CD4-positive, alpha-beta T cell treated with Interleukin-15 for 4 hours (primary cell): ENCODE measurements at regions not wholly inside any gene's neighbourhood (a gene's known extent, or its start where the extent isn't known, plus 50 kb on each side); places are given as distances from the start of the nearest gene placed in this dataset.
"Not testable (repeated sequence)": the region's sequence is repeated elsewhere in the genome, so short reads cannot be mapped to it uniquely, and the experiment has no call there.

Source experiments
- DNase-seq: peaks from one replicate; pipeline ENCODE4 v3.0.0-alpha.2; 2020; ENCODE audit warnings: low spot score

GRCh38 chr10:117790621-117791020 is 248.1 kb downstream of the EMX2 start:
- no peak for DNase-seq

GRCh38 chr10:117792214-117792613 is 249.7 kb downstream of the EMX2 start:
- DNase-seq, result no peak

- DNase-seq, result no peak
Measured at GRCh38 chr10:117796130-117796745, 250.5 kb downstream of the RAB11FIP2 start.

GRCh38 chr10:117797296-117797695 is 249.4 kb downstream of the RAB11FIP2 start:
- no peak for DNase-seq

GRCh38 chr10:117801691-117802090 is 245.1 kb downstream of the RAB11FIP2 start:
- DNase-seq, result no peak

- no peak for DNase-seq
Measured at GRCh38 chr10:117804470-117805011, 242.2 kb downstream of the RAB11FIP2 start.

GRCh38 chr10:117805139-117805538 is 241.6 kb downstream of the RAB11FIP2 start:
- no peak for DNase-seq

GRCh38 chr10:117807441-117807840 is 239.3 kb downstream of the RAB11FIP2 start:
- DNase-seq, result no peak

GRCh38 chr10:117815816-117816215 is 230.9 kb downstream of the RAB11FIP2 start:
- not testable (repeated sequence) for DNase-seq

GRCh38 chr10:117817116-117817515 is 229.6 kb downstream of the RAB11FIP2 start:
- DNase-seq, result no peak

- DNase-seq, result no peak
Measured at GRCh38 chr10:117818721-117819120, 228.0 kb downstream of the RAB11FIP2 start.

- DNase-seq, result no peak
Measured at GRCh38 chr10:117819304-117819703, 227.4 kb downstream of the RAB11FIP2 start.

GRCh38 chr10:117823980-117824379 is 222.8 kb downstream of the RAB11FIP2 start:
- DNase-seq, result no peak

GRCh38 chr10:117830205-117830604 is 216.5 kb downstream of the RAB11FIP2 start:
- no peak for DNase-seq

- DNase-seq, result peak; percentile 12
Measured at GRCh38 chr10:117830787-117831212, 215.9 kb downstream of the RAB11FIP2 start.

- not testable (repeated sequence) for DNase-seq
Measured at GRCh38 chr10:117838500-117839498, 207.9 kb downstream of the RAB11FIP2 start.

GRCh38 chr10:117856426-117856825 is 190.3 kb downstream of the RAB11FIP2 start:
- not testable (repeated sequence) for DNase-seq

GRCh38 chr10:117860135-117860534 is 186.6 kb downstream of the RAB11FIP2 start:
- DNase-seq, result no peak

GRCh38 chr10:117860823-117861222 is 185.9 kb downstream of the RAB11FIP2 start:
- no peak for DNase-seq

- DNase-seq, result no peak
Measured at GRCh38 chr10:117861329-117861728, 185.4 kb downstream of the RAB11FIP2 start.

- DNase-seq, result no peak
Measured at GRCh38 chr10:117863771-117864170, 183.0 kb downstream of the RAB11FIP2 start.

- no peak for DNase-seq
Measured at GRCh38 chr10:117865945-117866344, 180.8 kb downstream of the RAB11FIP2 start.

- no peak for DNase-seq
Measured at GRCh38 chr10:117868151-117868550, 178.6 kb downstream of the RAB11FIP2 start.
